Activated CD4-positive, CD25-positive, alpha-beta regulatory T cell treated with anti-CD3 and anti-CD28 coated beads, Interleukin-2, amount 50 U/mL, for 24 hours (primary cell): ENCODE measurements at regions not wholly inside any gene's neighbourhood (a gene's known extent, or its start where the extent isn't known, plus 50 kb on each side); places are given as distances from the start of the nearest gene placed in this dataset.
"Not testable (repeated sequence)": the region's sequence is repeated elsewhere in the genome, so short reads cannot be mapped to it uniquely, and the experiment has no call there.

Source experiments
- ATAC-seq, 2 donors: fragments of 150-1000 bp; cut with Tn5 transposase; one replicate each; pipeline ENCODE4 v1.10.0; 2021; ENCODE audit warnings: mild to moderate bottlenecking in 1 of 2, moderate library complexity in 1 of 2

GRCh38 chr5:125215593-125215992, 469.2 kb upstream of the ZNF608 start:
- no peak for ATAC-seq

- no peak for ATAC-seq
Observed at GRCh38 chr5:125219710-125220109, 473.3 kb upstream of the ZNF608 start.

GRCh38 chr5:125220284-125220683, 473.8 kb upstream of the ZNF608 start:
- ATAC-seq, result no peak

GRCh38 chr5:125222597-125223240, 476.3 kb upstream of the ZNF608 start:
- ATAC-seq, result no peak

GRCh38 chr5:125225424-125225823, 479.0 kb upstream of the ZNF608 start:
- no peak for ATAC-seq

- ATAC-seq, result no peak
Observed at GRCh38 chr5:125226825-125227224, 480.4 kb upstream of the ZNF608 start.

- ATAC-seq, result no peak
Observed at GRCh38 chr5:125227333-125228095, 481.1 kb upstream of the ZNF608 start.

GRCh38 chr5:125228363-125229070, 482.1 kb upstream of the ZNF608 start:
- ATAC-seq, result no peak

GRCh38 chr5:125229556-125229955, 483.1 kb upstream of the ZNF608 start:
- ATAC-seq, result no peak

- ATAC-seq, result no peak
Observed at GRCh38 chr5:125232779-125233230, 486.4 kb upstream of the ZNF608 start.

- ATAC-seq, result no peak
Observed at GRCh38 chr5:125233944-125234343, 487.5 kb upstream of the ZNF608 start.

- no peak for ATAC-seq
Observed at GRCh38 chr5:125236007-125236406, 489.6 kb upstream of the ZNF608 start.

GRCh38 chr5:125236981-125237380, 490.5 kb upstream of the ZNF608 start:
- no peak for ATAC-seq

- no peak for ATAC-seq
Observed at GRCh38 chr5:125244531-125244930, 498.1 kb upstream of the ZNF608 start.

GRCh38 chr5:125245216-125245615, 498.8 kb upstream of the ZNF608 start:
- ATAC-seq, result no peak

- no peak for ATAC-seq
Observed at GRCh38 chr5:125249400-125249799, 503.0 kb upstream of the ZNF608 start.

- no peak for ATAC-seq
Observed at GRCh38 chr5:125251703-125252102, 505.3 kb upstream of the ZNF608 start.

GRCh38 chr5:125253634-125254033, 507.2 kb upstream of the ZNF608 start:
- not testable (repeated sequence) for ATAC-seq

GRCh38 chr5:125254267-125254666, 507.8 kb upstream of the ZNF608 start:
- no peak for ATAC-seq

GRCh38 chr5:125256296-125256695, 509.9 kb upstream of the ZNF608 start:
- ATAC-seq, result no peak

- no peak for ATAC-seq
Observed at GRCh38 chr5:125257057-125257972, 510.9 kb upstream of the ZNF608 start.

GRCh38 chr5:125257997-125258396, 511.6 kb upstream of the ZNF608 start:
- ATAC-seq, result no peak

GRCh38 chr5:125258615-125259014, 512.2 kb upstream of the ZNF608 start:
- no peak for ATAC-seq
